ENCODE measurements at regions not wholly inside any gene's neighbourhood (a gene's known extent, or its start where the extent isn't known, plus 50 kb on each side); places are given as distances from the start of the nearest gene placed in this dataset.

DNA sequence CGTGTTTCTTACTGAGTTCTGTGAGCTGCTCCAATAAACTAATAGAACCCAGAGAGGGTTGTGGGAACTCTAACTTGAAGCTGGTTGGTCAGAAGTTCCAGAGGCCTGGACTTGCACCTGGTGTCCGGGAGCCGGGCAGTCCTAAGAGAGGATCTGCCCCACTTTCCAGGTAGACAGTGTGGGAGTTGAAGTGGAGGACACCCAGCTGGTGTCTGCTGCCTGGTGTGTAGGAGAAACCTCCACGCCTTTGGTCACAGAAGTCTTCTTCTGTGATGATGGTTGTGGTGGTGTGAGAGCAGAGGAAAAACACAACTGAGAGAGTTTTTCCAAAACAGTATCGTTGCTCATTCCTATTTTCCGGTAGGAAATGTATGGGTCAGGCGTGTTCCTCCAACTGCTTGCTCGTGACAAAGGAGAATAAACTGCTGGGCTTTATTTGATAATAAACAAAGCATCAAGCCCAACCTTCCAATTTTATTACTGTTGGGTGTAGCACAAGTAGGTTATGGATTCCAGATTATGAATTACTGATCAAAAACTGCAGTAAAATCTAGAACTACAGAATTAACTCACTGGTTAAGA lies 137.0 kb downstream of the KLF13 start:
- TF ChIP-seq, protein P1, sequence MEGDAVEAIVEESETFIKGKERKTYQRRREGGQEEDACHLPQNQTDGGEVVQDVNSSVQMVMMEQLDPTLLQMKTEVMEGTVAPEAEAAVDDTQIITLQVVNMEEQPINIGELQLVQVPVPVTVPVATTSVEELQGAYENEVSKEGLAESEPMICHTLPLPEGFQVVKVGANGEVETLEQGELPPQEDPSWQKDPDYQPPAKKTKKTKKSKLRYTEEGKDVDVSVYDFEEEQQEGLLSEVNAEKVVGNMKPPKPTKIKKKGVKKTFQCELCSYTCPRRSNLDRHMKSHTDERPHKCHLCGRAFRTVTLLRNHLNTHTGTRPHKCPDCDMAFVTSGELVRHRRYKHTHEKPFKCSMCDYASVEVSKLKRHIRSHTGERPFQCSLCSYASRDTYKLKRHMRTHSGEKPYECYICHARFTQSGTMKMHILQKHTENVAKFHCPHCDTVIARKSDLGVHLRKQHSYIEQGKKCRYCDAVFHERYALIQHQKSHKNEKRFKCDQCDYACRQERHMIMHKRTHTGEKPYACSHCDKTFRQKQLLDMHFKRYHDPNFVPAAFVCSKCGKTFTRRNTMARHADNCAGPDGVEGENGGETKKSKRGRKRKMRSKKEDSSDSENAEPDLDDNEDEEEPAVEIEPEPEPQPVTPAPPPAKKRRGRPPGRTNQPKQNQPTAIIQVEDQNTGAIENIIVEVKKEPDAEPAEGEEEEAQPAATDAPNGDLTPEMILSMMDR (IDR thresholded peaks at IDR 0.05; ENCODE audit: low read depth, low read length), result no peak
- DNase-seq (ENCODE audit: extremely low read depth, low read depth), result no peak

DNA sequence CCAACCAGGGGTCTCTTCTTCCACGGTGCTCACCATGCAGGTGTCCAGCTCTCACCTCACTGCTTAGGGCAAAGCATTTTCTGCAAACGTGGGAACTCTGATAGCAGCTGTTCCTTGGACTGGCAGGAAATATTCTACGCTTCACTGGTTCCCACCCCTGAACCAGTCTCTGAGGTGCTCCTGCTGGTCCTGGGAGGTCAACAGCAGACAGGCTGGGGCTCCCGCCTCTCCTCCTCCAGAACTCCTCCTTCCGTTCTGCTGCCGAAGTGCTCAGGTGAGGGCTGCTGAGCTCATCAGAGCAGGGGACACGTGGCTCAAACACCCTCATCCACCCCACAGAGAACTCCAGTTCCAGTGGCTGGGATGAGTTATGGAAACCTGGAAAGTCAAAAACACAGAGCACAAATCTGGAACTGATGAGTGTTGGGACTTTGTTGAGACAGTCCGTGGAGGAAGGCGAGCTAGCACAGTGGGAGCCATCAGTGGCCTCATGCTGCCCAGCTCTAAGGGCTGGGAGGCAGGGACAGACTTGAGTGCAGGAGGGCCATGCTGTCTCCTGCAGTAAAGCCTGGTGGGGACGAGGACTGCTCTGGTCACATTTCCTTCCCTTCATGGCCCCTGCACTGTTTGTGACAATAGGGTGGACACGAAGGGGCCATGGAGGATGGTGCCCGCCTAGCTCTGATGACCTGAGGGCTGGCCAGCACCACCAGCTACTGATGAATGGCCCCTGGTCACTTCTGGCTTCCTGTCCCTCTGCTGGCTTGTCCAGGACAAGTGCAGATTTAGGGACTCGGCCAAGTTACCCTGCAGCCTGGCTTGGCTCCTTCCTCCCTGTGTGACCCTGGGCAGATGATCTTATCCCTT lies 137.8 kb downstream of the KLF13 start:
- TF ChIP-seq, protein P1 (IDR thresholded peaks at IDR 0.05; ENCODE audit: low read depth, low read length), result no peak
- DNase-seq (ENCODE audit: extremely low read depth, low read depth), result no peak

DNA sequence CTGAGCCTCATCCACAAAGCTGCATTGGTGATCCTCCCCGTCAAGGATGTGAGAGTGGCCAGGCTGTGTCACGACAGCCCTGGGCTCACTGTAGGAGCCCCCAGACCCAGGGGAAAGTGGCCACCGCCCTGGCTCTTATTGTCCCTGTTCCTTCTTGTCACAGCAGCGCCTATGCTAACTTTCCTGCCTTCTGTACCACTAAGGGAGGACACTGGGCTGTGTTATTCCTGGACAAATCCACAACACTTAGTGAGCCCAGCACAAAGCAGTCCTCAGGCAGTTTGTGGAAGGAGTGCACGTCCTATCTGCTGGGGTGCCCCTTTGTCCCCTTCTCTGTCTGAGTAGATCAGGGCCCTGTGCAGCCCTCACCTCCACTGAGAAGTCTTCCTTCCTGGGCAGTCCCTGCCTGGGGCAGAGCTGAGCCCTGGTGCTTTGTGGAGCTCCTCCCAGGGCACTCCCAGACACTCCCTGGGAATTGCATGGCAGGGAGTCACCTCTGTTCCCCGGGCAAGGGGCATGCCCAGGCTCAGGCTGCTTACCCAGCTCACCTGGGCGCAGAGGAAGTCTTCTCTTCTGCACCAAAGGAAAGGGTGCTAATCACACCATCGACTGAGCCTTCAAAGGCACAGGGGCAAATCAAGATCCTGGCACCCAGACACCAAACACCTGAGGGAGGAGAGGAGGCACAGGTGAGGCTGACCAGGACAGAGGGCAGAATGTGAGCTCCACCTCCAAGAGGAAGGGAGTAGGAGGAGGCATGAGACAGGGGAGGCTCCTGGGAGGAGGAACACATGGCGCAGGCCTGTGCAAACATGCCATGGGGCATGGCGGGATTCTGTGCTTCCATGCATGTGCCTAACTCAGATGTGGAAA lies 138.7 kb downstream of the KLF13 start:
- TF ChIP-seq, protein P1 (IDR thresholded peaks at IDR 0.05; ENCODE audit: low read depth, low read length), result no peak
- DNase-seq (ENCODE audit: extremely low read depth, low read depth), result no peak

DNA sequence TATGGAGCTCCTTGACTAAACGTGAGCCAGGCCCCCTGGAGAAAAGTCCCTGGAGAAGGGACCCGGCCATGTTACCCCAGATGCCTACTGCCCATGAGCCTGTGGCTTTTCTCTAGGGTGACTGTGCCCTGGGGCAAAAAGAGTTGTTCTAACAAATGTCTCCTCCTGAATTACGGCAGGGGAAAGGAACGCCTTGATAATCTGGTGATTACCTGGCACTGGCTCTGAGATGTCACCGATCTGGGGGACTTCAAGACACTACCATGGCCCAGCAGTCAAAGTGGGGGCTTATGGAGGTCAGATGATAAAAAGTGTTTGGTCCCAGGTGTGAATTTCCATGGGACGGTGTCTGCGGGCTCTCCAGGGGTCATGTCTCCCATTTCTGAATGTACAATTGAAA lies 140.7 kb downstream of the KLF13 start:
- no peak for DNase-seq (ENCODE audit: extremely low read depth, low read depth)
- TF ChIP-seq, protein P1 (IDR thresholded peaks at IDR 0.05; ENCODE audit: low read depth, low read length), result no peak

DNA sequence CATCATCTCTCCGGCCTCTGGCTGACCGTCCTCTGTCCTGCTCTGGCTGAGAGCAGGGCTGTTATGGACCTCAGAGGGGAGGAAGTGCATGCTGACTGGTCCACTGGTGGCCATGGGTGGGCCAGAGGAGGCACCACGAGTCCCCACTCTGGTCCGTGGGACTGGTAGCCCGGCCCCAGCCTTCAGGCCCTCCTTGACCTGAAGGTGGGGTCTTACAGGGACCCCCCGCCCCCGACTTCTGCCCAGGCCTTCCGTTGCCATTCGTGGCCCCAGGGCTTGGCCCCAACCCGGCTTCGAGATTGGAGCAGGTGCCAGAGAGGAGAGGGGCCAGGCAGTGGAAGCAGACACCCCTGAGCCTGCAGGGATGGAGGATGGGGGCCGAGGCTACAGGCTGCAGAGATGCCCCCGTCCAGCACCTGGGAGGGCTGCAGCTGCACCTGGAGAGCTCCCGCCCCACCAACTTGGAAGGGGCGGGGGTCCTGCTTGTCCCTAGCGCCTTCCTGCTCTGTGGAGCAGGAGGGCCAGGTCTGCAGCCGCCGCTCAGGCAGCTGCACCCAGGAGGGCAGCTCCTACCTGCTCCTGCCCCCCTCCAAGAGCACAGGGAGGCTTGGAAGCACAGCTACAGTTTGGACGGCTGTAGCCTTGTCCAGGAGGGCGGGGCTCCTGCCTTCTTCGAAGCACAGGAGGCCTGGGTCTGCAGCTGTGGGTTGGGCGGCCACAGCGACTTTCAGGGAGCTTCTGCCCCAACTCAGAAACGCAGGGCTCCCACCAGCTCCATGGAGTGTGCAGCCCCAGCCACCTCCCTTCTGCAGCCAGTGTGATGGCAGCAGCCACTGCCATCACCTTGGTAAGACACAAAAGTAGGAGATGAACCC lies 142.5 kb downstream of the KLF13 start:
- no peak for DNase-seq (ENCODE audit: extremely low read depth, low read depth)
- TF ChIP-seq, protein P1 (IDR thresholded peaks at IDR 0.05; ENCODE audit: low read depth, low read length), result no peak

DNA sequence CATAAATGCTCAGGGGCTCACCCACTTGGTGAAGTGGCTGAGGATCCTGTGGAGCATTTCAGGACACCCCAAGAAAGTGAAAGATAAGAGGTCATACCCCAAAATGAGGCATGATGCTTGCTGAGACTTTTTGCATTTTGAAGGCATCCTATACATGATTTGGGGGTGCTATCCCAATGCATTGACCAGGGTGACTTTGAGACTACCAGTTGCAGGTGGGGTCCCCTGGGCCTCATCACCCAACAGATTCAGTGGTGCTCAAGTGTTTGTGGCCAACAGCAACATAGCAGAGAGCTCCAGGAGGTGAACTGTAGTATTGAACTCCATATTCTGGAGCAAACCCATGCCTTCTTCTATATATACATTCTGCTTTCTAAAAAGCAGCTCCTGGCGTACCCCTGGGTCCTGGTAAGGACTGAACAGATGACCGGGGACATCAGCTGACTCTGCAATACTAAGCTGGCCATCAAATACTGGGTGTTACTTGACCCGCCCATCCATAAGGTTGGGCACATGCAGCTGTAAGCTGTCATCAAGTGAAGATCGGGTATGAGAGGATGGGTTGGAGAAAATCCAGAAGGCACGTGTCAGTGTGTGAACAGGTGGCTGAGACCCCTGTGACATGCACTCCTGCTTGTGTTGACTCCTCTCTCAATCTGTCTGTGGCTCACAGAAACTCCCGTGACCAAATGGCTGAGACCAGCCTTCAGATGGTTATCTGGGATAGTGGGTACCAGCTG lies 143.3 kb downstream of the KLF13 start:
- TF ChIP-seq, protein P1 (IDR thresholded peaks at IDR 0.05; ENCODE audit: low read depth, low read length), result no peak
- no peak for DNase-seq (ENCODE audit: extremely low read depth, low read depth)

Measured in AG09319 (cell line).